ENCODE measurements at regions not wholly inside any gene's neighbourhood (a gene's known extent, or its start where the extent isn't known, plus 50 kb on each side); places are given as distances from the start of the nearest gene placed in this dataset.

DNA sequence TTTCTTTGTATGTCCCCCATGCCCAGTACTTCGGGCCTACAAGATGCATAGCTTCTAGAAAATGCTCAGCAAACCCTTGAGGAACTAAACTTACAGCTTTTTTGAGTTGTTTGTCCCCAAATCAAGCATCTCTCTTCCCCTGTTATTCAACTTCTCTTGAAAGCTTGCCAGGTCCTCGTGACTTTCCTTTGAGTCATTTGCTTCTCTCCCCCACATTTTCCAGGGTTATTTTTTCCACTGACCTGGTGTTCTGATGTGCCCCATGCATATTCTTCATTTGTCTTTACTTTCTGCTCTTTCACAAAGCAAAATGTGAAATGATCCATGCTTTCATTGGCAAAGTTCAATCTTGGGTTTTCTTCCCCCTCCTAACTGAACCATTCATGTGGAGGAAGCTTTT lies 204.8 kb downstream of the TFAP2A start:
- Histone ChIP-seq H3K4me3 (ENCODE audit: low read depth, low read length) (no peak overlapping the region), H3K27me3 (ENCODE audit: control insufficient read depth, insufficient read depth, low read length) (no peaks in the 10 kb centered on the region), H3K9me3 (ENCODE audit: control insufficient read depth, insufficient read depth, low read length) (peaks cover 13% of the 10 kb centered on the region), H3K27ac (ENCODE audit: low read depth, low read length) (no peak overlapping the region)
- POLR2A ChIA-PET: no interaction called here
- no peak for DNase-seq (ENCODE audit: low read depth, low spot score)
- CTCF ChIA-PET: interaction anchor here (0.8 kb wide), 1 partner anchor 288 kb away, joined by 6 read pairs; no protein-coding TSS in a partner anchor
- TF ChIP-seq, protein P1, sequence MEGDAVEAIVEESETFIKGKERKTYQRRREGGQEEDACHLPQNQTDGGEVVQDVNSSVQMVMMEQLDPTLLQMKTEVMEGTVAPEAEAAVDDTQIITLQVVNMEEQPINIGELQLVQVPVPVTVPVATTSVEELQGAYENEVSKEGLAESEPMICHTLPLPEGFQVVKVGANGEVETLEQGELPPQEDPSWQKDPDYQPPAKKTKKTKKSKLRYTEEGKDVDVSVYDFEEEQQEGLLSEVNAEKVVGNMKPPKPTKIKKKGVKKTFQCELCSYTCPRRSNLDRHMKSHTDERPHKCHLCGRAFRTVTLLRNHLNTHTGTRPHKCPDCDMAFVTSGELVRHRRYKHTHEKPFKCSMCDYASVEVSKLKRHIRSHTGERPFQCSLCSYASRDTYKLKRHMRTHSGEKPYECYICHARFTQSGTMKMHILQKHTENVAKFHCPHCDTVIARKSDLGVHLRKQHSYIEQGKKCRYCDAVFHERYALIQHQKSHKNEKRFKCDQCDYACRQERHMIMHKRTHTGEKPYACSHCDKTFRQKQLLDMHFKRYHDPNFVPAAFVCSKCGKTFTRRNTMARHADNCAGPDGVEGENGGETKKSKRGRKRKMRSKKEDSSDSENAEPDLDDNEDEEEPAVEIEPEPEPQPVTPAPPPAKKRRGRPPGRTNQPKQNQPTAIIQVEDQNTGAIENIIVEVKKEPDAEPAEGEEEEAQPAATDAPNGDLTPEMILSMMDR (IDR thresholded peaks at IDR 0.05; ENCODE audit: low read depth, low read length): no peak

DNA sequence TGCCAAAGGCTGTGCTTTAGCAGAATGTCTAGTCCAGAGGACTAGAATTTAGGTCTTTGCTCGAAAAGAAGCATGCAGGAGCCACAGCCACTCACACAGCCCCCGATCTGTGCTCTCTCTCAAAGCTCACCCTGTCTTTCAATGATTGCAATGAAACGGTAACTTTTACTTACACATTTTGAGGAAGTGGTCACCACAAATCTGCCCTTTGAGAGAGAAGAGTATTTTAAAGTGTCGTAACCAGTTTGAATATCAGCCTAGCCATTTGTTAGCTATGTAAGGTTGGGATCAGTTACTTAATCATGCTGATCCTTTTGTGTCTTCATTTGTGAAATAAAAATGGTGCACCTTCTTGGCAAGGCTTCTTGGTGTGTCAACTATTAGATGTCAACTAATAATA lies 209.0 kb downstream of the TFAP2A start:
- H3K27ac ChIP-seq (ENCODE audit: low read depth, low read length): no peak overlapping the region
- TF ChIP-seq, protein P1 (IDR thresholded peaks at IDR 0.05; ENCODE audit: low read depth, low read length): no peak
- DNase-seq (ENCODE audit: low read depth, low spot score): no peak
- ChIA-PET CTCF (interaction anchor here (1.2 kb wide), 1 partner anchor 224 kb away, joined by 4 read pairs; no protein-coding TSS in a partner anchor), POLR2A (no interaction called here)
- H3K27me3 ChIP-seq (ENCODE audit: control insufficient read depth, insufficient read depth, low read length): no peaks in the 10 kb centered on the region
- H3K9me3 ChIP-seq (ENCODE audit: control insufficient read depth, insufficient read depth, low read length): peaks cover 21% of the 10 kb centered on the region
- no peak overlapping the region for H3K4me3 ChIP-seq (ENCODE audit: low read depth, low read length)

DNA sequence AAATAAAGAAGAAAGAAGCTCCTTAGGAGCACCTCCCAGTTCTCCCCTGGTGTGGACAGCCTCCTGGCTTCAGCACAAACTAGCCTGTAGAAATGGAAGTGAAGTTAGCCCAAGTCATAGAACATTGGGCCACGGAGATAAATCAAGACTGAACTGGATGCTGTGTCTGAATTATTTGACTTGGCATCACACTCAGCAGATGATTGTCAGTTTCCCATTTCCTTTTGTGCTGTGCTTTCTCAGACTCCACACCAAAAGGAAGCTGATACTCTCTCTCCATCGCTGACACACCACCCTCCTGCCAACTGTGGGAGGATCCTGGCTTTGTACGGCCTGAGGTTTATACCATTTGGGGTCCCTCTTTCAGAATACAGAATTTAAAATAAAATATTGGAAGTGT lies 209.8 kb downstream of the TFAP2A start:
- H3K9me3 ChIP-seq (ENCODE audit: control insufficient read depth, insufficient read depth, low read length): peaks cover 21% of the 10 kb centered on the region
- no peak overlapping the region for H3K27ac ChIP-seq (ENCODE audit: low read depth, low read length)
- no peak for DNase-seq (ENCODE audit: low read depth, low spot score)
- TF ChIP-seq, protein P1 (IDR thresholded peaks at IDR 0.05; ENCODE audit: low read depth, low read length): no peak
- CTCF ChIA-PET: interaction anchor here (1.2 kb wide), 1 partner anchor 224 kb away, joined by 4 read pairs; no protein-coding TSS in a partner anchor
- no peak overlapping the region for H3K4me3 ChIP-seq (ENCODE audit: low read depth, low read length)
- POLR2A ChIA-PET: no interaction called here
- H3K27me3 ChIP-seq (ENCODE audit: control insufficient read depth, insufficient read depth, low read length): no peaks in the 10 kb centered on the region

DNA sequence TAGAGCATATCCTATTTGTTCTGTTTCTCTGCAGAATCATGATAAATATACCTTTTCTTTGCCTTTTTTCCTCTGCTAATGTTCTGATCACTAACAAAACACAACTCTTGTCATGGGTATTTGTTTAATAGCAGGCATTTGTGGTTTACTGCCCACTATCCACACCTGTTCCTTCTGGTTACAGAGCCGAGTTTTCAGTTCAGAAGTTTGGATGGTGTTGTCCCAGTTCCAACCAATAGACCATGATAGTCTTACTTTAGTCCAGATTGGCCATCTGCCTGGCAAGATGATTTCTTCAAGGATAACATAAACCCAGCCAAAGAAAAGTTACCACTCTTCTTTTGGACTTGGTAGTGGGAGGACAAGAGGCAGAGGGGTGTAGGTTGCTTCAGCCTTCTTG lies 211.2 kb downstream of the TFAP2A start:
- Histone ChIP-seq H3K27me3 (ENCODE audit: control insufficient read depth, insufficient read depth, low read length) (no peaks in the 10 kb centered on the region), H3K27ac (ENCODE audit: low read depth, low read length) (no peak overlapping the region), H3K4me3 (ENCODE audit: low read depth, low read length) (no peak overlapping the region), H3K9me3 (ENCODE audit: control insufficient read depth, insufficient read depth, low read length) (peaks cover 18% of the 10 kb centered on the region)
- TF ChIP-seq, protein P1 (IDR thresholded peaks at IDR 0.05; ENCODE audit: low read depth, low read length): no peak
- CTCF ChIA-PET: no interaction called here
- no peak for DNase-seq (ENCODE audit: low read depth, low spot score)
- POLR2A ChIA-PET: no interaction called here

DNA sequence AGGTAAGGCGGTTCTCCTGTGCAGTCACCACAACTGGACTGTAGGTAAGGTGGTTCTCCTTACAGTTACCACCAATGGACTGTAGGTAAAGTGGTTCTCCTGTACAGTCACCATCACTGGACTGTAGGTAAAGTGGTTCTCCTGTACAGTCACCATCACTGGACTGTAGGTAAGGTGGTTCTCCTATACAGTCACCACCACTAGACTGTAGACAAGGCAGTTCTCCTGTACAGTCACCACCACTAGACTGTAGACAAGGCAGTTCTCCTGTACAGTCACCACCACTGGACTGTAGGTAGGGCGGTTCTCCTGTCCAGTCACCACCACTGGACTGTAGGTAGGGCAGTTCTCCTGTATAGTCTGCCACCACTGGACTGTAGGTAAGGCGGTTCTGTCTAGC lies 212.3 kb downstream of the TFAP2A start:
- Histone ChIP-seq H3K27me3 (ENCODE audit: control insufficient read depth, insufficient read depth, low read length) (no peaks in the 10 kb centered on the region), H3K27ac (ENCODE audit: low read depth, low read length) (no peak overlapping the region), H3K4me3 (ENCODE audit: low read depth, low read length) (no peak overlapping the region), H3K9me3 (ENCODE audit: control insufficient read depth, insufficient read depth, low read length) (peaks cover 21% of the 10 kb centered on the region)
- POLR2A ChIA-PET: no interaction called here
- TF ChIP-seq, protein P1 (IDR thresholded peaks at IDR 0.05; ENCODE audit: low read depth, low read length): no peak
- CTCF ChIA-PET: no interaction called here
- no peak for DNase-seq (ENCODE audit: low read depth, low spot score)
